Activated B cell treated with CpG ODN at 0.5 μM for 24 hours (primary cell): ENCODE measurements at regions not wholly inside any gene's neighbourhood (a gene's known extent, or its start where the extent isn't known, plus 50 kb on each side); places are given as distances from the start of the nearest gene placed in this dataset.
"Not testable (repeated sequence)": the region's sequence is repeated elsewhere in the genome, so short reads cannot be mapped to it uniquely, and the experiment has no call there.

Source experiments
- ATAC-seq: fragments of 200-7000 bp; cut with Tn5 transposase; one replicate; pipeline ENCODE4 v1.10.0; 2021; ENCODE audit warnings: low read depth, mild to moderate bottlenecking, moderate library complexity
- CTCF ChIA-PET: fragments of 350-600 bp; sonication (Branson Sonifier 250); formaldehyde crosslinking; loops from one replicate; lab custom pipeline; 2021; ENCODE audit warnings: antibody characterized with exemption; lab: Charles Lee
- POLR2A ChIA-PET: fragments of 350-600 bp; sonication (Branson Sonifier 250); formaldehyde crosslinking; loops from one replicate; lab custom pipeline; 2021; ENCODE audit warnings: antibody characterized with exemption; lab: Charles Lee
- DNase-seq: peaks from one replicate; pipeline ENCODE4 v3.0.0; 2022
- H3K27ac Mint-ChIP-seq: one replicate; pipeline ENCODE4 v1.8.0; 2020; ENCODE audit warnings: mixed read lengths
- H3K27me3 Mint-ChIP-seq: one replicate; pipeline ENCODE4 v1.8.0; 2021; ENCODE audit warnings: mixed read lengths
- H3K36me3 Mint-ChIP-seq: one replicate; pipeline ENCODE4 v1.8.0; 2021; ENCODE audit warnings: low read depth, mixed read lengths
- H3K4me1 Mint-ChIP-seq: one replicate; pipeline ENCODE4 v1.8.0; 2021; ENCODE audit warnings: mixed read lengths
- H3K4me3 Mint-ChIP-seq: one replicate; pipeline ENCODE4 v1.8.0; 2020; ENCODE audit warnings: mild to moderate bottlenecking, mixed read lengths
- H3K9me3 Mint-ChIP-seq: one replicate; pipeline ENCODE4 v1.8.0; 2020; ENCODE audit warnings: mixed read lengths
- CTCF ChIP-seq: fragments of 200-600 bp; IDR thresholded peaks from one replicate; pipeline ENCODE4 v1.8.0; 2022; ENCODE audit warnings: antibody characterized with exemption, mild to moderate bottlenecking
- intact Hi-C: fragments of 100-400 bp; cut with micrococcal nuclease; formaldehyde crosslinking; loops from one replicate; pipeline ENCODE4 v1.15.1; 2024

- no peaks in the 10 kb centered on the region for H3K36me3 Mint-ChIP-seq
- H3K9me3 Mint-ChIP-seq: peaks cover 15% of the 10 kb centered on the region
- H3K27me3 Mint-ChIP-seq: no peaks in the 10 kb centered on the region
- no peak overlapping the region for H3K4me3 Mint-ChIP-seq
- intact Hi-C loops: no loop called here
- CTCF ChIA-PET: no interaction called here
- H3K27ac Mint-ChIP-seq: no peak overlapping the region
- H3K4me1 Mint-ChIP-seq: no peaks in the 10 kb centered on the region
- POLR2A ChIA-PET: no interaction called here
- no peak for TF ChIP-seq CTCF
- DNase-seq (no peak), ATAC-seq (no peak)
These were observed 371.8 kb upstream of the SALL1 start for GRCh38 chr16:51522902-51523301.

DNA sequence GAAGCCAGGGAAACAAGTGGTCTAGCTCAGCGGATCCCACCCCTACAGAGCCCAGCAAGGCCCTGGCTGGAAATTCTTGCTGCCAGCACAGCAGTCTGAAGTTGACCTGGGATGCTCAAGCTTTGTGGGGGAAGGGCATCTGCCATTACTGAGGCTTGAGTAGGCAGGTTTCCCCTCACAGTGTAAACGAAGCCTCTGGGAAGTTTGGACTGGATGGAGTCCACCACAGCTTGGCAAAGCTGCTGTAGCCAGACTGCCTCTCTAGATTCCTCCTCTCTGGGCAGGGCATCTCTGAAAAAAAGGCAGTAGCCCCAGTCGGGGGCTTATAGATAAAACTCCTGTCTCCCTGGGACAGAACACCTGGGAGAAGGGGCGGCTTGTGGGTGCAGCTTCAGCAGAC is 365.9 kb upstream of the SALL1 start:
- intact Hi-C loops, H3K4me3 Mint-ChIP-seq, H3K27ac Mint-ChIP-seq, H3K4me1 Mint-ChIP-seq, H3K9me3 Mint-ChIP-seq, ATAC-seq, POLR2A ChIA-PET, H3K27me3 Mint-ChIP-seq, CTCF ChIA-PET, H3K36me3 Mint-ChIP-seq, DNase-seq: not testable (repeated sequence)

GRCh38 chr16:51510416-51510815 is 359.3 kb upstream of the SALL1 start:
- Mint-ChIP-seq H3K4me3 (no peak overlapping the region), H3K4me1 (no peaks in the 10 kb centered on the region), H3K9me3 (peaks cover 7% of the 10 kb centered on the region), H3K27me3 (no peaks in the 10 kb centered on the region), H3K27ac (no peak overlapping the region), H3K36me3 (no peaks in the 10 kb centered on the region)
- no peak for ATAC-seq
- intact Hi-C loops: no loop called here
- TF ChIP-seq CTCF: no peak
- ChIA-PET CTCF (no interaction called here), POLR2A (no interaction called here)
- no peak for DNase-seq

DNA sequence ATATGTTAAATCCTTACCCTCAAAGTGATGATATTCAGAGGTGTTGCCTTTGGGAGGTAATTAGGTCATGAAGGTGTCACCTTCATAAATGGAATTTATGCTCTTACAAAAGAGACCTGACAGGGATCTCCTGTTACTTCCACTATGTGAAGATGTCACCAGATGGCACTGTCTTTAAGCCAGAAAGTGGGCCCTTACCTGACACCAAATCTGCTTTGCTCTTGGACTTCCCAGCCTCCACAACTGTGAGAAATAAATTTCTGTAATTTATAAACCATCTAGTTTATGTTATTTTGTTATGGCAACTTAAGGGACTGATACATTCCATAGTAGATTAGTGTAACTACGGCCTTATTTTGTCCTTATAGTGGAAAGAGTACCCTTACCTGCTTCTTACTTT is 358.3 kb upstream of the SALL1 start:
- intact Hi-C loops: no loop called here
- Mint-ChIP-seq H3K36me3 (no peaks in the 10 kb centered on the region), H3K4me3 (no peak overlapping the region), H3K27me3 (no peaks in the 10 kb centered on the region), H3K27ac (no peak overlapping the region), H3K4me1 (no peaks in the 10 kb centered on the region), H3K9me3 (peaks cover 8% of the 10 kb centered on the region)
- no peak for ATAC-seq
- POLR2A ChIA-PET: no interaction called here
- DNase-seq: no peak
- CTCF ChIA-PET: no interaction called here
- TF ChIP-seq CTCF: no peak

- H3K4me1 Mint-ChIP-seq: no peaks in the 10 kb centered on the region
- CTCF ChIA-PET: no interaction called here
- intact Hi-C loops: no loop called here
- H3K27ac Mint-ChIP-seq: no peak overlapping the region
- no peak for ATAC-seq
- peaks cover 9% of the 10 kb centered on the region for H3K9me3 Mint-ChIP-seq
- TF ChIP-seq CTCF: no peak
- POLR2A ChIA-PET: no interaction called here
- no peak for DNase-seq
- H3K27me3 Mint-ChIP-seq: no peaks in the 10 kb centered on the region
- H3K36me3 Mint-ChIP-seq: no peaks in the 10 kb centered on the region
- no peak overlapping the region for H3K4me3 Mint-ChIP-seq
These were observed 357.6 kb upstream of the SALL1 start for GRCh38 chr16:51508490-51509212.

DNA sequence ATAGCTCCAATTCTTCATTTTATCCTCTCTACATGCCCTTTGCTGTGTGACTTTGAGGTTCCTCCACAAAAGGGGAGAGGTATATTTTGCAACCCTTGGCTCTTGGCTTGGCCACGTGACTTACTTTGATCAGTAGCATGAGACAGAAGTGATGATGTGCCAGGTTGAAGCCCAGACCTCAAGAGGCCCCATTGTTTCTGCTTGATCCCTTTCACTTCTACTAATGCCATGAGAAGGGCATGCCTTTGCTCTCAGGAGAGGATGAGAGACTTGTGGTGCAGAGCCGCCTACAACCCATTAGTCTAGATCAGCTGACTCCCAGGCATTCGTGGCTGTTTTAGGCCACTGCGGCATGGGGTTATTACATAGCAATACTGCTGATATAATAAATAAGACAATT is 356.2 kb upstream of the SALL1 start:
- no peak overlapping the region for H3K27ac Mint-ChIP-seq
- DNase-seq (no peak), ATAC-seq (no peak)
- intact Hi-C loops: no loop called here
- peaks cover 9% of the 10 kb centered on the region for H3K9me3 Mint-ChIP-seq
- no peak for TF ChIP-seq CTCF
- CTCF ChIA-PET: no interaction called here
- H3K36me3 Mint-ChIP-seq: no peaks in the 10 kb centered on the region
- H3K4me1 Mint-ChIP-seq: no peaks in the 10 kb centered on the region
- H3K4me3 Mint-ChIP-seq: no peak overlapping the region
- POLR2A ChIA-PET: no interaction called here
- no peaks in the 10 kb centered on the region for H3K27me3 Mint-ChIP-seq
